ENCODE measurements at regions not wholly inside any gene's neighbourhood (a gene's known extent, or its start where the extent isn't known, plus 50 kb on each side); places are given as distances from the start of the nearest gene placed in this dataset.

GRCh38 chr4:13236485-13236884 is 247.7 kb downstream of the RAB28 start:
- Histone ChIP-seq H3K9me3 (no peaks in the 10 kb centered on the region), H3K4me1 (ENCODE audit: control insufficient read depth in 1 of 2, low read depth in 2 of 2) (no peaks in the 10 kb centered on the region), H3K36me3 (no peaks in the 10 kb centered on the region), H3K27ac (no peak overlapping the region), H3K27me3 (replicated peaks; ENCODE audit: insufficient read depth) (no peaks in the 10 kb centered on the region), H3K4me3 (no peak overlapping the region)
- ATAC-seq (ENCODE audit: insufficient number of reproducible peaks, low FRiP score, low read depth) (no peak), DNase-seq (ENCODE audit: low spot score) (no peak)
- TF ChIP-seq CTCF (IDR thresholded peaks at IDR 0.05) = no peak

- H3K9me3 ChIP-seq = peaks cover 3% of the 10 kb centered on the region
- no peaks in the 10 kb centered on the region for H3K36me3 ChIP-seq
- ATAC-seq (ENCODE audit: insufficient number of reproducible peaks, low FRiP score, low read depth) = no peak
Observed at GRCh38 chr4:13233755-13234154, 250.4 kb downstream of the RAB28 start.

DNA sequence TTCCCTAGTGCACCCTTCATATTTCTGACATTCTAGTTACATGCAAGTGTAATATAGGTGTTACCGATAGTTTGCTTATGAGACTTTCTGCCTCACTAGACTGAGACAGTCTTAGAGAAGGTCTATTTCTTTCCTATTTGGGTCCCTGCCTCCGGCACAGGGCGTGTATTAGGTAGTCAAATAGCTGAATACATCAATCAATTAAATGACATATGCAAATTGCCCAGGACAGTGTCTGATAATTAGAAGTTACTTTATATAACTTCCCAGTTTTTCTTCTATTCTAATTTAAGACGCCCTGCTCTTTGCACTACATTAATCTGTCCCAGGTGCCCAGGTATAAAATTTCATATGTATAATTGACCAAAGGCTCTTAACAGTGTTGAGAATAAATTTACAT is 264.2 kb downstream of the RAB28 start:
- peaks cover 10% of the 10 kb centered on the region in 2 donors for H3K4me1 ChIP-seq (ENCODE audit: control insufficient read depth in 1 of 2, low read depth in 2 of 2)
- H3K27me3 ChIP-seq (replicated peaks; ENCODE audit: insufficient read depth) = no peaks in the 10 kb centered on the region
- H3K4me3 ChIP-seq = no peak overlapping the region
- no peak for TF ChIP-seq CTCF (IDR thresholded peaks at IDR 0.05)
- H3K27ac ChIP-seq = no peak overlapping the region
- ATAC-seq (ENCODE audit: insufficient number of reproducible peaks, low FRiP score, low read depth) (no peak), DNase-seq (ENCODE audit: low spot score) (no peak)
- no peaks in the 10 kb centered on the region for H3K36me3 ChIP-seq
- no peaks in the 10 kb centered on the region for H3K9me3 ChIP-seq

More at GRCh38 chr4:13233755-13234154, 250.4 kb downstream of the RAB28 start:
- no peak for TF ChIP-seq CTCF (IDR thresholded peaks at IDR 0.05)
- Histone ChIP-seq H3K4me1 (ENCODE audit: control insufficient read depth in 1 of 2, low read depth in 2 of 2) (no peaks in the 10 kb centered on the region), H3K27me3 (replicated peaks; ENCODE audit: insufficient read depth) (no peaks in the 10 kb centered on the region), H3K4me3 (no peak overlapping the region), H3K27ac (no peak overlapping the region)
- DNase-seq (ENCODE audit: low spot score) = no peak

- Histone ChIP-seq H3K9me3 (no peaks in the 10 kb centered on the region), H3K27ac (peak overlapping the region; percentile 73 to 81), H3K36me3 (no peaks in the 10 kb centered on the region), H3K27me3 (replicated peaks; ENCODE audit: insufficient read depth) (no peaks in the 10 kb centered on the region), H3K4me3 (peak overlapping the region; percentile 25), H3K4me1 (ENCODE audit: control insufficient read depth in 1 of 2, low read depth in 2 of 2) (peaks cover 10% of the 10 kb centered on the region in 2 donors)
- no peak for DNase-seq (ENCODE audit: low spot score)
- no peak for ATAC-seq (ENCODE audit: insufficient number of reproducible peaks, low FRiP score, low read depth)
- no peak for TF ChIP-seq CTCF (IDR thresholded peaks at IDR 0.05)
Observed at GRCh38 chr4:13218326-13218958, 265.7 kb downstream of the RAB28 start.

- Histone ChIP-seq H3K9me3 (no peaks in the 10 kb centered on the region), H3K27me3 (replicated peaks; ENCODE audit: insufficient read depth) (no peaks in the 10 kb centered on the region), H3K4me3 (no peak overlapping the region), H3K27ac (no peak overlapping the region), H3K36me3 (no peaks in the 10 kb centered on the region), H3K4me1 (ENCODE audit: control insufficient read depth in 1 of 2, low read depth in 2 of 2) (peaks cover 10% of the 10 kb centered on the region in 2 donors)
- DNase-seq (ENCODE audit: low spot score) = no peak
- no peak for TF ChIP-seq CTCF (IDR thresholded peaks at IDR 0.05)
- ATAC-seq (ENCODE audit: insufficient number of reproducible peaks, low FRiP score, low read depth) = no peak
Observed at GRCh38 chr4:13215560-13215959, 268.6 kb downstream of the RAB28 start.
